Vagina (tissue), 2 donors: ENCODE measurements at regions not wholly inside any gene's neighbourhood (a gene's known extent, or its start where the extent isn't known, plus 50 kb on each side); places are given as distances from the start of the nearest gene placed in this dataset.

Experiments
- DNase-seq, 2 donors: peaks; one replicate each; pipeline ENCODE4 v3.0.0-alpha.2; 2017; ENCODE audit errors: extremely low spot score in 2 of 2
- H3K27ac ChIP-seq: fragments of 200-600 bp; sonication (generic); one replicate; pipeline ENCODE4 v1.5.1; 2019
- H3K27me3 ChIP-seq: fragments of 200-600 bp; sonication (generic); one replicate; pipeline ENCODE4 v1.5.1; 2019
- H3K36me3 ChIP-seq, 2 donors: fragments of 200-600 bp; sonication (generic); one replicate each; pipeline ENCODE4 v1.5.1; 2017 to 2019
- H3K4me1 ChIP-seq: fragments of 200-600 bp; sonication (generic); one replicate; pipeline ENCODE4 v1.5.1; 2019
- H3K4me3 ChIP-seq, 2 donors: fragments of 200-600 bp; sonication (generic); 1 replicate in 1 of 2; 2 replicates in 1 of 2; pipeline ENCODE4 v1.5.1; 2016 to 2019
- H3K9me3 ChIP-seq: fragments of 200-600 bp; sonication (generic); one replicate; pipeline ENCODE4 v1.5.1; 2019
- CTCF ChIP-seq, 3 experiments: fragments of 450-650 bp in 2 of 3; fragments of 200-600 bp in 1 of 3; sonication (generic) in 1 of 3; IDR thresholded peaks; one replicate each; pipeline ENCODE4 v1.5.1; 2017 to 2019; ENCODE audit warnings: antibody characterized with exemption in 3 of 3, mild to moderate bottlenecking in 2 of 3, moderate library complexity in 2 of 3
- POLR2A ChIP-seq, 2 donors: fragments of 450-650 bp; IDR thresholded peaks; one replicate each; pipeline ENCODE4 v1.6.1; 2017; ENCODE audit warnings: antibody characterized with exemption in 2 of 2, mild to moderate bottlenecking in 2 of 2, moderate library complexity in 2 of 2
- POLR2AphosphoS5 ChIP-seq, 2 donors: sonication (generic); formaldehyde crosslinking; IDR thresholded peaks; one replicate each; pipeline ENCODE4 v1.9.0; 2017; ENCODE audit warnings: antibody characterized with exemption in 2 of 2, mild to moderate bottlenecking in 2 of 2, low read depth in 1 of 2; ENCODE audit not compliant: insufficient read depth in 1 of 2
- intact Hi-C: fragments of 100-400 bp; cut with DNase I; formaldehyde crosslinking; loops from one replicate; pipeline ENCODE4 v1.15.1; 2023

- H3K36me3 ChIP-seq, result no peaks in the 10 kb centered on the region
- H3K4me3 ChIP-seq, result no peak overlapping the region
- H3K9me3 ChIP-seq, result no peaks in the 10 kb centered on the region
- no peak overlapping the region for H3K27ac ChIP-seq
- TF ChIP-seq POLR2AphosphoS5 (IDR thresholded peaks at IDR 0.05; ENCODE audit: insufficient read depth in 1 of 2, low read depth in 1 of 2) (no peak), CTCF (IDR thresholded peaks at IDR 0.05) (no peak), POLR2A (IDR thresholded peaks at IDR 0.05) (no peak)
- DNase-seq, result no peak
- intact Hi-C loops, result no loop called here
- no peaks in the 10 kb centered on the region for H3K4me1 ChIP-seq
- no peaks in the 10 kb centered on the region for H3K27me3 ChIP-seq
Observed at GRCh38 chr2:37512971-37513370, 158.5 kb downstream of the CDC42EP3 start.

GRCh38 chr2:37523814-37524362, 147.6 kb downstream of the CDC42EP3 start:
- intact Hi-C loops, result no loop called here
- Histone ChIP-seq H3K9me3 (no peaks in the 10 kb centered on the region), H3K27me3 (no peaks in the 10 kb centered on the region), H3K27ac (peak overlapping the region; percentile 32), H3K4me3 (no peak overlapping the region), H3K36me3 (no peaks in the 10 kb centered on the region), H3K4me1 (peaks cover 8% of the 10 kb centered on the region)
- no peak for TF ChIP-seq POLR2A (IDR thresholded peaks at IDR 0.05)
- TF ChIP-seq CTCF (IDR thresholded peaks at IDR 0.05), result no peak
- TF ChIP-seq POLR2AphosphoS5 (IDR thresholded peaks at IDR 0.05; ENCODE audit: insufficient read depth in 1 of 2, low read depth in 1 of 2), result peak; percentile 18 to 56
- DNase-seq, result no peak

GRCh38 chr2:37526323-37526722, 145.1 kb downstream of the CDC42EP3 start:
- no peak overlapping the region for H3K27ac ChIP-seq
- no peak overlapping the region for H3K4me3 ChIP-seq
- H3K27me3 ChIP-seq, result no peaks in the 10 kb centered on the region
- peaks cover 8% of the 10 kb centered on the region for H3K4me1 ChIP-seq
- intact Hi-C loops, result no loop called here
- H3K9me3 ChIP-seq, result no peaks in the 10 kb centered on the region
- no peak for DNase-seq
- no peaks in the 10 kb centered on the region for H3K36me3 ChIP-seq
- no peak for TF ChIP-seq POLR2AphosphoS5 (IDR thresholded peaks at IDR 0.05; ENCODE audit: insufficient read depth in 1 of 2, low read depth in 1 of 2)
- no peak for TF ChIP-seq CTCF (IDR thresholded peaks at IDR 0.05)
- TF ChIP-seq POLR2A (IDR thresholded peaks at IDR 0.05), result no peak

- peaks cover 8% of the 10 kb centered on the region for H3K4me1 ChIP-seq
Observed at GRCh38 chr2:37526856-37527255, 144.6 kb downstream of the CDC42EP3 start.

More at GRCh38 chr2:37526856-37527255, 144.6 kb downstream of the CDC42EP3 start:
- DNase-seq, result no peak
- TF ChIP-seq POLR2A (IDR thresholded peaks at IDR 0.05) (no peak), POLR2AphosphoS5 (IDR thresholded peaks at IDR 0.05; ENCODE audit: insufficient read depth in 1 of 2, low read depth in 1 of 2) (no peak), CTCF (IDR thresholded peaks at IDR 0.05) (no peak)
- no peak overlapping the region for H3K27ac ChIP-seq
- no peaks in the 10 kb centered on the region for H3K27me3 ChIP-seq
- no peak overlapping the region for H3K4me3 ChIP-seq
- no peaks in the 10 kb centered on the region for H3K36me3 ChIP-seq
- intact Hi-C loops, result no loop called here
- no peaks in the 10 kb centered on the region for H3K9me3 ChIP-seq
